ENCODE measurements at regions not wholly inside any gene's neighbourhood (a gene's known extent, or its start where the extent isn't known, plus 50 kb on each side); places are given as distances from the start of the nearest gene placed in this dataset.
"Not testable (repeated sequence)": the region's sequence is repeated elsewhere in the genome, so short reads cannot be mapped to it uniquely, and the experiment has no call there.

DNA sequence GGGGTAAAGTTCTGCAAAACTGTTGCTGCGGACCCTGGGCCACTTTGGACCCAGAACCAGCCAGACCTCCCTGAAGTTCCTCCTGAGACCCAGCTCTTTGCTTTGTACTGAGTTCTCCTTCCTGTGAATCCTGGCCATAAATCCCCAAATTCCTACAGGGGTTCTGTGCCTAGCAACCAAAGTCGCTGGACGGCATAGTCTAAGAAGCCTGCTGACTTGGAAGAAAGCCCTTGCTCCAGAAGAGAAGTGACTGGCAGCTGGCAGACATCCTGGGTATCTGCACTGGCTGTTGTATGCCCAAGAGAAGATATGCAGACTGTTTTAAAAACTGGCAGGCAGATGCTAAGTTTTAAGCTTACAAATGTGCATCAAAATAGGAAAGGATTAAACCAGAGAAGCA, 99.9 kb upstream of the SLC24A4 start:
- Mint-ChIP-seq H3K36me3 (no peaks in the 10 kb centered on the region), H3K9me3 (no peaks in the 10 kb centered on the region), H3K4me1 (peaks cover 0 to 4% of the 10 kb centered on the region in 2 donors), H3K27me3 (peaks cover 21 to 29% of the 10 kb centered on the region in 2 donors), H3K27ac (peak overlapping the region; percentile 65), H3K4me3 (no peak overlapping the region)
- DNase-seq (no peak), ATAC-seq (replicated peaks) (no peak)

DNA sequence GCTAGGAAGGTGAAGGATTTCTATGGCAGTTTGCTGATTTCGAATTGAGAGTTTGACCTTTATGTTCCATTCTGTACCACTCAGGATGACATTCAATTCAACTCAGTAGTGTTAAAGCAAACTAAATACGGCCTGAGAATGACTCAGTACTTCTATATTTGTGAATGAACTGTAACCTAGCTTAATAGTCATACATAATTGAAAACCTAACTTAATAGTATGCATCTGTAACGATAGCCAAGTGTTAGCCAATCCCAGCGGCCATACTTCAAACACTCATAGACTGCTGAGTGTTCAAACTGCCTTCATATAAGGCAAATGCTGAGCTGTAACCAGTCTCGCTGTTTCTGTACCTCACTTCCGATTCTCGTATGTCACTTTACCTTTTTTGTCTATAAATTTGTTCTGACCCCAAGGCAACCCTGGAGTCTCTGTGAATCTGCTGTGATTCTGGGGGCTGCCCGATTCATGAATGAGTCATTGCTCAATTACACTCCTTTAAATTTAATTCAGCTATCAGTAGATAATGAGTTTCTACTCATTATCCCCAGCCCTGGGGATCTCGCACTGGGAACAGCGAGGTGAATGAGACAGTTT, 98.5 kb upstream of the SLC24A4 start:
- ATAC-seq (replicated peaks) = no peak
- H3K27ac Mint-ChIP-seq = no peak overlapping the region
- no peaks in the 10 kb centered on the region for H3K9me3 Mint-ChIP-seq
- no peaks in the 10 kb centered on the region for H3K36me3 Mint-ChIP-seq
- no peak for DNase-seq
- peaks cover 0 to 4% of the 10 kb centered on the region in 2 donors for H3K4me1 Mint-ChIP-seq
- peaks cover 21 to 27% of the 10 kb centered on the region in 2 donors for H3K27me3 Mint-ChIP-seq
- H3K4me3 Mint-ChIP-seq = no peak overlapping the region

- no peak for DNase-seq
- Mint-ChIP-seq H3K4me1 (peaks cover 0 to 4% of the 10 kb centered on the region in 2 donors), H3K36me3 (no peaks in the 10 kb centered on the region), H3K27ac (no peak overlapping the region), H3K4me3 (no peak overlapping the region), H3K9me3 (no peaks in the 10 kb centered on the region), H3K27me3 (peaks cover 24 to 36% of the 10 kb centered on the region in 2 donors)
- no peak for ATAC-seq (replicated peaks)
Observed at GRCh38 chr14:92225731-92226130, 97.2 kb upstream of the SLC24A4 start.

GRCh38 chr14:92226166-92226565, 96.8 kb upstream of the SLC24A4 start:
- not testable (repeated sequence) for H3K27ac Mint-ChIP-seq; H3K4me1 Mint-ChIP-seq; H3K4me3 Mint-ChIP-seq; H3K9me3 Mint-ChIP-seq; ATAC-seq (replicated peaks); DNase-seq; H3K36me3 Mint-ChIP-seq
- peaks cover 28 to 34% of the 10 kb centered on the region in 2 donors for H3K27me3 Mint-ChIP-seq

GRCh38 chr14:92236243-92236900, 86.6 kb upstream of the SLC24A4 start:
- DNase-seq (no peak), ATAC-seq (replicated peaks) (no peak)
- peaks cover 0 to 7% of the 10 kb centered on the region in 2 donors for H3K36me3 Mint-ChIP-seq
- peaks cover 21 to 47% of the 10 kb centered on the region in 2 donors for H3K27me3 Mint-ChIP-seq
- H3K27ac Mint-ChIP-seq = no peak overlapping the region
- peaks cover 7 to 11% of the 10 kb centered on the region in 2 donors for H3K9me3 Mint-ChIP-seq
- H3K4me1 Mint-ChIP-seq = no peaks in the 10 kb centered on the region
- H3K4me3 Mint-ChIP-seq = no peak overlapping the region

DNA sequence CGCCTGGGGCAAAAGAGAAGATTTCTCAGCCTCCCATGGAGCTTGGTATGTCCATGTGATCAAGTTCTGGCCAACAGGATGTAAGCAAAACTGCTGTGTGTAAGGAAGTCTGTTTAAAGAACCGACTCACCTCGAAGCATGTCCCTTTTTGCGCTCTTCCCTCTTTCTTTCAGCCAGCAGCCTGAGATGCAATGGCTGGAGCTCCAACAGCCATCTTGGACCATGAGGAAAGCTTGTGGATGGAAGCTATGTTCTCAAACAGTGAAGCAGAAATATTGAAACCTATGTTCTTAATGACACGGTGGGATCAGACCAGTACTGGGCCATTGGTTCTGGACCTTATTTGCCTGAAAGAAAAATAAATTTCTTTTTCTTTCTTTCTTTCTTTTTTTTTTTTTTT, 82.3 kb upstream of the SLC24A4 start:
- ATAC-seq (replicated peaks) = no peak
- Mint-ChIP-seq H3K4me3 (no peak overlapping the region), H3K36me3 (no peaks in the 10 kb centered on the region), H3K27ac (no peak overlapping the region), H3K4me1 (no peaks in the 10 kb centered on the region), H3K27me3 (peaks cover 15 to 17% of the 10 kb centered on the region in 2 donors), H3K9me3 (peaks cover 17 to 19% of the 10 kb centered on the region in 2 donors)
- no peak for DNase-seq

DNA sequence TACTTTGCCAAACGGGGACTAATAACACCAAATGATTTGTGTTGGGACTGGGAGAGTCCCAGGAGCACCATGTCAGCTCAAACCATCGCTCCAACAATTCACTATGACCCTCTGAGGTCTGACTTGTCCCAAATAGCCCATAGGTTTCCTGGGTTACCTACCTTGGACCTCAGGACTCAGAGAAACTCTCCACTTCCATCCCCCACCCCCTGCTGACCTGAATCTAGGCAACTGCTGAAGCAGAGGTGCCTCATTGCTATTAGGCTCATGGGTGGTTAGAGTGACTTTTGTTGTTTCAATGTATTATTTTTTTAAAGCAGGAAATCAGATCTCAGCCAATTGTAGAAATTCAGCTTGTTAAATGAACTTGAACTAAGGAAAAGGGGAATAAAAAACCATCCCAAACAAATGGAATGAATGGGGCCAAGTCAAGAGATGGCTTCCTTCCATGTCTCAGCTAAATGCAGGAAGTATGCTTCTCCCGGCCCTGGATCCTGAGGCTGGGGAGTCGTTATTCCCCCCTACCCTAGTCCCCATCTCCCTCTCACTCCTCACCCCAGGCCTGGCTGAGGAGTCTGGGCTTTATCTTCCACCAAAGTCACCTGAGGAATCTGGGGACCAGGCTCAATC, 80.9 kb upstream of the SLC24A4 start:
- no peak overlapping the region for H3K4me3 Mint-ChIP-seq
- H3K27ac Mint-ChIP-seq = no peak overlapping the region
- H3K36me3 Mint-ChIP-seq = peaks cover 0 to 3% of the 10 kb centered on the region in 2 donors
- peaks cover 26% of the 10 kb centered on the region in 2 donors for H3K9me3 Mint-ChIP-seq
- H3K27me3 Mint-ChIP-seq = peaks cover 8 to 17% of the 10 kb centered on the region in 2 donors
- DNase-seq = no peak
- H3K4me1 Mint-ChIP-seq = no peaks in the 10 kb centered on the region
- no peak for ATAC-seq (replicated peaks)

DNA sequence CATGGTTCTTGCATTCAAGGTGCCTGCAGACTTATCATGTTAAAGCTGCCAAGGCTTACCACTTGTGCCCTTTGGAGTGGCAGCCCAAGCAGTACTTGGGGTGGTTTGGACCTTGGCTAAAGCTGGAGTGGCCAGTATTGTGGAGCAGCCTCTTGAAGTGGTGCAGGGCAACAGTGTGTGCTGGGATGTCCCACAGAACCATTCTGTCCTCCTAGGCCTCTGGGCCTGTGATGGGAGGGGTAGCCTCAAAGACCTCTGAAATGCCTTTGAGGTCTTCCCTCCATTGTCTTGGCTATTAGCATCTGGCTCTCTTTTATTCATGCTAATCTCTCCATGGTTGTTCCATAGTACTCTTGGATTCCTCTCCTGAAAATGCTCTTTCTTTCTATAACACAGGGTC, 78.2 kb upstream of the SLC24A4 start:
- Mint-ChIP-seq H3K36me3 (peaks cover 0 to 3% of the 10 kb centered on the region in 2 donors), H3K27me3 (peaks cover 5 to 29% of the 10 kb centered on the region in 2 donors), H3K9me3 (peaks cover 26% of the 10 kb centered on the region in 2 donors), H3K27ac (no peak overlapping the region), H3K4me1 (no peaks in the 10 kb centered on the region), H3K4me3 (no peak overlapping the region)
- ATAC-seq (replicated peaks) (no peak), DNase-seq (no peak)

DNA sequence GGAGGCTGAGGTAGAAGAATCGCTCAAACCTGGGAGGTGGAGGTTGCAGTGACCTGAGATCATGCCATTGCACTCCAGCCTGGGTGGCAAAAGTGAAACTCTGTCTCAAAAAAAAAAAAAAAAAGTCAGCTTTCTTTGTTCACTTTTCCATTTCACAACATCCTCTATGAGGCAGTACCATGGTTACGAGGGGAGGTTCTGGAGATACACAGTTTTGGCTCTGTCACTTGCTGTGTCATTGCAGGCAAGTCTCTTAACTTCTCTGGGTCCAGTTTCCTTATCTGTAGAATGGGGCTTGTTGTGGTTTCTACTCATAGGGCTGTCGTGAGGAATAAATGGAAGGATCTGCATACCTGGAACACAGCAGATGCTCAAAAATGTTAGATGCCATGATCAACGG, 75.6 kb upstream of the SLC24A4 start:
- Mint-ChIP-seq H3K36me3 (peaks cover 0 to 3% of the 10 kb centered on the region in 2 donors), H3K4me1 (no peaks in the 10 kb centered on the region), H3K27me3 (peaks cover 22 to 54% of the 10 kb centered on the region in 2 donors), H3K4me3 (no peak overlapping the region), H3K27ac (no peak overlapping the region), H3K9me3 (peaks cover 26% of the 10 kb centered on the region in 2 donors)
- no peak for DNase-seq
- ATAC-seq (replicated peaks) = no peak

DNA sequence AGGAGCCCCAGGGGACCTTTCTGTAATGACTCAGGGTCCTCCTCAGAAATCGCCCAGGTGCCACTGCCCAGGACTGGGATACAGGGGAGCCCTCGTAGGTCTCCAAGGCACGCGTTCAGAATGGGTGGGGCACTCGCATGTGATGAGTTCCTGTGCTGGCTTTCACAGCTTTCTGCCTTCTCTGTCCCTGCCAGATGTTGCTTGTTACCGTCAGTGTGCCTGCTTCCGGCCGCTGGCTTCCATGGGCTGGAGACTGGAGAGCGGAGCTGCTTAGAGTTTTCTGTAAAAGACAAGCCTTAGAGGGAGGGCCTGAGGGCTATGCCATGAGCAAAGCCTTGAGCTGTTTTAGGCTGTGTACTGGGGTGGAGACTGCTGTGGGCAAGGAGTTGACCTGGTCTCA, 75.0 kb upstream of the SLC24A4 start:
- H3K27ac Mint-ChIP-seq = no peak overlapping the region
- H3K36me3 Mint-ChIP-seq = peaks cover 0 to 3% of the 10 kb centered on the region in 2 donors
- ATAC-seq (replicated peaks) = no peak
- no peaks in the 10 kb centered on the region for H3K4me1 Mint-ChIP-seq
- no peak for DNase-seq
- H3K27me3 Mint-ChIP-seq = peaks cover 28 to 54% of the 10 kb centered on the region in 2 donors
- H3K9me3 Mint-ChIP-seq = peaks cover 24 to 26% of the 10 kb centered on the region in 2 donors
- no peak overlapping the region for H3K4me3 Mint-ChIP-seq

DNA sequence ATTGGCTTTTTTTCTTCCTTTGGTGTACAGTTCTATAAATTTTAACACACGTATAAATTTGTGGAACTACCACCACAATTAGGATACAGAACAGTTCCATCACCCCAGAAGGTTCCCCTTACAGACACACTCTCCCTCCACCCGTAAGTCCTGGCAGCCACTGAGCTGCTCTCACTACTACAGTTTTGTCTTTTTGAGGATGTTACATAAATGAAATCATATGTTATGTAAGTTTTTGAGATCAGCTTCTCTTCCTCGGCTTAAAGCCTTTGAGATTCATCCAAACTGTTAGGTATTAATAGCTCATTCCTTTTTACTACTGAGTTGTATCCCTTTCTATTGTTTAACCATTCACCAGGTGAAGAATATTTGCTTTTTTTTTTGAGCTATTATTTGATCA, 74.3 kb upstream of the SLC24A4 start:
- H3K4me3 Mint-ChIP-seq = no peak overlapping the region
- ATAC-seq (replicated peaks) (no peak), DNase-seq (no peak)
- H3K36me3 Mint-ChIP-seq = peaks cover 0 to 3% of the 10 kb centered on the region in 2 donors
- peaks cover 20 to 22% of the 10 kb centered on the region in 2 donors for H3K9me3 Mint-ChIP-seq
- H3K4me1 Mint-ChIP-seq = peaks cover 0 to 2% of the 10 kb centered on the region in 2 donors
- H3K27ac Mint-ChIP-seq = no peak overlapping the region
- H3K27me3 Mint-ChIP-seq = peaks cover 34 to 60% of the 10 kb centered on the region in 2 donors

- H3K27me3 Mint-ChIP-seq = peaks cover 48 to 75% of the 10 kb centered on the region in 2 donors
- ATAC-seq (replicated peaks) = not testable (repeated sequence)
Observed at GRCh38 chr14:92250366-92250765, 72.6 kb upstream of the SLC24A4 start.

GRCh38 chr14:92252323-92252722, 70.6 kb upstream of the SLC24A4 start:
- Mint-ChIP-seq H3K9me3 (no peaks in the 10 kb centered on the region), H3K27ac (no peak overlapping the region), H3K4me3 (no peak overlapping the region), H3K27me3 (peaks cover 64 to 81% of the 10 kb centered on the region in 2 donors), H3K36me3 (no peaks in the 10 kb centered on the region), H3K4me1 (peaks cover 0 to 6% of the 10 kb centered on the region in 2 donors)
- DNase-seq (no peak), ATAC-seq (replicated peaks) (no peak)

More at GRCh38 chr14:92250366-92250765, 72.6 kb upstream of the SLC24A4 start:
- peaks cover 9 to 11% of the 10 kb centered on the region in 2 donors for H3K9me3 Mint-ChIP-seq
- H3K4me1 Mint-ChIP-seq, DNase-seq, H3K4me3 Mint-ChIP-seq, H3K36me3 Mint-ChIP-seq, H3K27ac Mint-ChIP-seq: not testable (repeated sequence)

- Mint-ChIP-seq H3K27ac (no peak overlapping the region), H3K36me3 (no peaks in the 10 kb centered on the region), H3K4me1 (peaks cover 4 to 6% of the 10 kb centered on the region in 2 donors), H3K9me3 (no peaks in the 10 kb centered on the region), H3K4me3 (no peak overlapping the region), H3K27me3 (peaks cover 64 to 73% of the 10 kb centered on the region in 2 donors)
- DNase-seq (no peak), ATAC-seq (replicated peaks) (no peak)
Observed at GRCh38 chr14:92253381-92253894, 69.5 kb upstream of the SLC24A4 start.
